NCI-H82 treated with DMSO at 0.1 percent for 48 hours (cell line): ENCODE measurements at regions not wholly inside any gene's neighbourhood (a gene's known extent, or its start where the extent isn't known, plus 50 kb on each side); places are given as distances from the start of the nearest gene placed in this dataset.
"Not testable (repeated sequence)": the region's sequence is repeated elsewhere in the genome, so short reads cannot be mapped to it uniquely, and the experiment has no call there.

Experiments
- DNase-seq: peaks from one replicate; lab custom pipeline; 2025; ENCODE audit not compliant: unreplicated experiment; lab: John Stamatoyannopoulos, UW

GRCh38 chr13:44147648-44148047 lies 226.0 kb upstream of the SERP2 start:
- no peak for DNase-seq

DNA sequence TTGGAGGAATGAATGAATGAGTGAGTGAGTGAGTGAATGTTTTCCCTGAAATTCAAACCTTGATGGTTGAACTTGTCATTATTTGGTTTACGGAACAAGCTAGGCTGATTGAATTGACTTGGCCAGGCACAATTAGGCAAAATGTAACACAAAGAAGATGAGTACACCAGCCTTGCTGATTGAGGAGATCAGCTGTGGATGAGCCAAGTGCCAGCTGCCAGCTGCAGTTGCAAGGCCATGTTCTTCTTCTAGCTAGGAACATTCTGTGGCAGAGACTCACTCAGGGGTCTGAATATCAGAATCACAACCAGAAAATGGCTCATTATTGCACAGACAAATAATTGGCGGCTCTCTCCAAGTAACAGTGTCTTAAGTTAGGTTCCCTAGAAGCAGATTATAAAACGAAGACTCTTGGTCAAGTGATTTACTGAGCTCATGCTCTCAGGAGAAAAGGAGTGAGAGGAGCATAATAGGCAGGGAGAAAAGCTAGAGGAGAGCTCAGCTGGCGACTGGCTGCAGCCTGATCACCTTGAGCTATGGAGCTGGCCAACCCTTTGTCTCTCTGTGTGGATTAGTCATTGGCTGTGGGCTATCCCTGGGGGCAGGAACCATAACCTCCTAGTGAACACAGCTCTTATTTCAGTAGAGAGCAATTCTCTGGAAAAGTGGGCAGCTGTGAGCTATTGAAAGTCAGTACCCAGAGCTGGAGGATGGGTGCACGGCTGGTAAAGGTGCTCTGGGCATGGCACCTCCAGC lies 225.3 kb upstream of the SERP2 start:
- no peak for DNase-seq

DNA sequence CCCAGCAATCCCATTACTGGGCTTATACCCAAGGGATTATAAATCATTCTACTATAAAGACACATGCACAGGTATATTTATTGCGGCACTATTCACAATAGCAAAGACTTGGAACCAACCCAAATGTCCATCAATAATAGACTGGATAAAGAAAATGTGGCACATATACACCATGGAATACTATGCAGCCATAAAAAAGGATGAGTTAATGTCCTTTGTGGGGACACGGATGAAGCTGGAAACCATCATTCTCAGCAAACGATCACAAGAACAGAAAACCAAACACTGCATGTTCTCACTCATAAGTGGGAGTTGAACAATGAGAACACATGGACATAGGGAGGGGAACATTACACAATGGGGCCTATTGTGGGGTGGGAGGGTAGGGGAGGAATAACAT lies 224.4 kb upstream of the SERP2 start:
- DNase-seq = not testable (repeated sequence)

DNA sequence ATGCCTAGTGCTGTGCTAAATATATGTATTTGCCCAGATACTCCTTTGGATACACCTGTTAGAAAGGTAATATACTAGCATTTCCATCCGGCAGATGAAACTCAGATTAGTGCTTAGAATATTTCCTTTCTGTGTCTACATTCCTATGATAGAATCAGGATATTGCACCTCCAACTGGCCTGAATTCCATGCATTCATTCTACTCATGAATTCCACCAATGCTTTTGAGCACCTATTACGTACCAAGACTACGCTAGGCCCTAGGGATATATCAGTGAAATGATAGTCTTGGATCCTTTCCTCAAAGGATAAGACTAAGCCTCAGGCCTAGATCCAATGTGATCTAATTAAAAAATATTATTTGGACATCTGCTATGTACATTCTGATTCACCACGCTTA lies 223.8 kb upstream of the SERP2 start:
- no peak for DNase-seq

- peak; percentile 62 for DNase-seq
Measured at GRCh38 chr13:44151474-44151873, 222.2 kb upstream of the SERP2 start.

GRCh38 chr13:44153496-44153895 lies 220.1 kb upstream of the SERP2 start:
- DNase-seq = peak; percentile 42

DNA sequence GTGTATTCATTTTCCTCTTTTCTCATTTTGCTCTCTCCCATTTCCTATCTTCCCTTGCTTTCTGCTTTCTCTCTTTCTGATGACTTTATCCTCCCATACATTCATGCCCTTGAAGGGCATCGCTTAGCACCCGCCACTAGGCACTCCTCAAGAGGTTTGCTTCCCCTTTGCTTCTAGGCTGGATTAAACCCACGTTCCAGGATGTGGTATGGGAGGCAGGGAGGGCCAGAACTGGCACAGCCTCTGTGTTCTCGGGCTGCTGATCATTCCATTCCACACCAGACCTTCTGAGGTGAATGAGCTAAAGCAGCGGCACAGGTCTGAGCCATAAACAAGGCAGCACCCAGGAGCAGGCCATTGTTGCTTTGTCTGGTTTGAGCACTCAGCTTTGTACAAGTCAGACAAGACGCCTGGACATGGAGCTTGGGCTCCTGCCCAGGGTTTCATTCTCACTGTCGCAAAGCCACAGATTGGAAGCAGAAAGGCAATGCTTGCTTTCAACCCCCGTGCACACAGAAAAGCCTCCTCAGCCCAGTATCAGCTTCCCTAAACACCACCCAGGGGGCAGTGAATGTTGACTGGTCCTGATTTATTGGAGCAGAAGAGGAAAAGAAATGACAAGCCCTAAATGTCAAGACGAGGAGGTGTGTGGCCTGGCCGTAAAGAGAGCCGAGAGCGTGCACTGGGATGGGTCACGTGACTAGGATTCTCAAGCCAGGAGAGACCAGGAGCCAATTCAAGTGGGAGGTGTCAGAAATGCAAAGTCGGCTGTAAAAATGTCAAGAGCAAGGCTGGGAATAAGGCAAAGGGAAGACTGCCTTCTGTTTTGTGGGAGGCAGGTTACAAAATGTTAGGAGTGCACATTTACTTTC lies 218.0 kb upstream of the SERP2 start:
- DNase-seq = no peak

DNA sequence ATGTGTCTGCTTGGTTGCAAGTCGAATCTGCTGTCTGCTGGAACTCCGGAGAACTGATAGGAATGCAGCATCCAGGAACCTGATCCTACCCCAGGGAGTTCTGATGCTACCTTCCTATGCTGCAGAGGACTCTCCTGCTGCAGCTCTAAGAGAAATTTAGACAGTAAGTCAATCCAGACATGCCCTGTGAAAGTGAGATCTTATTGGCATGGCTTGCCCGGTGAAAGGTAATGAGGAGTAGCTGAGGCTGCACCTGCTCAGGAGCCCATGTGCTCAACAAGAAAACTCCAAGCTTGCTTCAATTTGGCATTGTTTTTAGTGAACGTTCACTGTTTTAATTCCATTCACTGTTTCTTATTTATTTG lies 217.3 kb upstream of the SERP2 start:
- no peak for DNase-seq

DNA sequence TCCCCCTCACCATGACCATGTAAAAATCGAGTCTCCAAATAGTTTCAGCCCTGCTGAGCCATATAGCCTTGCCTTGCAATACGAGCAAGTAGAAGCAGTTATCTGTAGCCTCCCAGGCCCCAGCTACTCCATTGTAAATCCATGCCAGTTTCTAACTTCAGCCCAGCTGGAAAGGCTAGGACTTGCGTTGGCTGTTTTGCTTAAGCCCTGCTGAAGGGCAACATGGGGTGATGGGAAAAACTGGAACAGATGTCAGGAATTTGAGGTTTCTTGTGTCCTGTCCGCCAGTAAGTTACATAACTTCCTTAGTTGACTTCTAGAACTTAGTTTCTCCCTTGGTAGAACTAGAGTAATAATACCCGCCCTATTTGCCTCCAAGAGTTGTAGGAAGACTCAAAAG lies 216.0 kb upstream of the SERP2 start:
- no peak for DNase-seq

- DNase-seq = no peak
Measured at GRCh38 chr13:44158098-44158521, 215.5 kb upstream of the SERP2 start.

- DNase-seq = no peak
Measured at GRCh38 chr13:44158881-44159632, 214.6 kb upstream of the SERP2 start.

GRCh38 chr13:44159633-44160279 lies 213.9 kb upstream of the SERP2 start:
- DNase-seq = no peak

GRCh38 chr13:44160591-44161191 lies 212.9 kb upstream of the SERP2 start:
- no peak for DNase-seq

GRCh38 chr13:44163108-44163507 lies 210.5 kb upstream of the SERP2 start:
- DNase-seq = no peak

GRCh38 chr13:44165221-44165888 lies 208.3 kb upstream of the SERP2 start:
- DNase-seq = no peak

GRCh38 chr13:44165889-44166496 lies 207.6 kb upstream of the SERP2 start:
- no peak for DNase-seq

- no peak for DNase-seq
Measured at GRCh38 chr13:44169018-44169911, 204.4 kb upstream of the SERP2 start.

- DNase-seq = no peak
Measured at GRCh38 chr13:44170731-44171130, 202.9 kb upstream of the SERP2 start.

DNA sequence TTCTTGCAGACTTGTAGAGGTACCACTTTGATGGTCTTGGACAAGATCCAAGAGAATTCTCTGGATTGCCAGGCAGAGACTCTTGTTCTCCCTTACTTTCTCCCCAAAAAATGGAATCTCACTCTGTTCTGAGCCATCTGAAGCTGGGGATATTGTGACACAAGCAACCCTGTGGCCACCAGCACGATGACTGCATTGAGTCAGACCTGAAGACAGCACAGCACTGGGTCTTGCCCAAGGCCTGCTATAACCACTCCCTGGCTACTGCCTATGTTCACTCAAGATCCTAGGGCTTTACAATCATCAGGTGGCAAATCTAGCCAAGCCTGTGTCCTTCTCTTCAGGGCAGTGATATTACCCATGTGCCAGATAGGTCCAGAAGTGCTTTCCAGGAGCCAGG lies 202.5 kb upstream of the SERP2 start:
- no peak for DNase-seq
